Liver (tissue), 3 donors: ENCODE measurements at regions not wholly inside any gene's neighbourhood (a gene's known extent, or its start where the extent isn't known, plus 50 kb on each side); places are given as distances from the start of the nearest gene placed in this dataset.

Experiments
- ATF3 ChIP-seq: IDR thresholded peaks from 2 replicates; pipeline ENCODE4 v1.6.1; 2016; ENCODE audit warnings: antibody characterized with exemption
- EGR1 ChIP-seq, 2 donors: IDR thresholded peaks; 2 replicates each; pipeline ENCODE4 v1.6.1; 2016 to 2018; ENCODE audit warnings: antibody characterized with exemption in 2 of 2, low read depth in 2 of 2
- GABPA ChIP-seq, 2 donors: IDR thresholded peaks in 1 of 2; conservative IDR thresholded peaks in 1 of 2; 2 replicates each; pipeline ENCODE4 v1.6.1; 2016; ENCODE audit warnings: antibody characterized with exemption in 2 of 2, mild to moderate bottlenecking in 1 of 2, moderate library complexity in 1 of 2
- RAD21 ChIP-seq, 2 donors: IDR thresholded peaks; 2 replicates each; pipeline ENCODE4 v1.6.1; 2016; ENCODE audit warnings: antibody characterized with exemption in 2 of 2, mild to moderate bottlenecking in 2 of 2
- SP1 ChIP-seq: IDR thresholded peaks from 2 replicates; pipeline ENCODE4 v1.6.1; 2018; ENCODE audit warnings: antibody characterized with exemption, mild to moderate bottlenecking
- ZBTB33 ChIP-seq: IDR thresholded peaks from 2 replicates; pipeline ENCODE4 v1.6.1; 2016; ENCODE audit warnings: antibody characterized with exemption
- TF ChIP-seq, protein P1 (sequence below): fragments of 150-350 bp; IDR thresholded peaks from 2 replicates; pipeline ENCODE4 v1.5.1; 2017; ENCODE audit warnings: improper control_type of control experiment, low read depth, low read length; ENCODE audit not compliant: missing input control
- TF ChIP-seq, protein P2 (sequence below): IDR thresholded peaks from 2 replicates; pipeline ENCODE4 v1.6.1; 2016; ENCODE audit warnings: antibody characterized with exemption, mild to moderate bottlenecking
- TF ChIP-seq, protein P3 (sequence below): IDR thresholded peaks from 2 replicates; pipeline ENCODE4 v1.6.1; 2016; ENCODE audit warnings: antibody characterized with exemption
- donor health status: healthy.
- donor health status: healthy.

GRCh38 chr10:132483394-132483793, 54.2 kb upstream of the INPP5A start:
- TF ChIP-seq, protein P1, sequence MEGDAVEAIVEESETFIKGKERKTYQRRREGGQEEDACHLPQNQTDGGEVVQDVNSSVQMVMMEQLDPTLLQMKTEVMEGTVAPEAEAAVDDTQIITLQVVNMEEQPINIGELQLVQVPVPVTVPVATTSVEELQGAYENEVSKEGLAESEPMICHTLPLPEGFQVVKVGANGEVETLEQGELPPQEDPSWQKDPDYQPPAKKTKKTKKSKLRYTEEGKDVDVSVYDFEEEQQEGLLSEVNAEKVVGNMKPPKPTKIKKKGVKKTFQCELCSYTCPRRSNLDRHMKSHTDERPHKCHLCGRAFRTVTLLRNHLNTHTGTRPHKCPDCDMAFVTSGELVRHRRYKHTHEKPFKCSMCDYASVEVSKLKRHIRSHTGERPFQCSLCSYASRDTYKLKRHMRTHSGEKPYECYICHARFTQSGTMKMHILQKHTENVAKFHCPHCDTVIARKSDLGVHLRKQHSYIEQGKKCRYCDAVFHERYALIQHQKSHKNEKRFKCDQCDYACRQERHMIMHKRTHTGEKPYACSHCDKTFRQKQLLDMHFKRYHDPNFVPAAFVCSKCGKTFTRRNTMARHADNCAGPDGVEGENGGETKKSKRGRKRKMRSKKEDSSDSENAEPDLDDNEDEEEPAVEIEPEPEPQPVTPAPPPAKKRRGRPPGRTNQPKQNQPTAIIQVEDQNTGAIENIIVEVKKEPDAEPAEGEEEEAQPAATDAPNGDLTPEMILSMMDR: no peak
- TF ChIP-seq RAD21 (IDR thresholded peaks at IDR 0.05) (no peak), ATF3 (no peak), ZBTB33 (no peak), SP1 (no peak), GABPA (IDR thresholded peaks at IDR 0.05 in 1 of 2, conservative IDR thresholded peaks at IDR 0.05 in 1 of 2) (no peak), EGR1 (IDR thresholded peaks at IDR 0.05; ENCODE audit: low read depth in 2 of 2) (no peak)
- TF ChIP-seq, protein P2, sequence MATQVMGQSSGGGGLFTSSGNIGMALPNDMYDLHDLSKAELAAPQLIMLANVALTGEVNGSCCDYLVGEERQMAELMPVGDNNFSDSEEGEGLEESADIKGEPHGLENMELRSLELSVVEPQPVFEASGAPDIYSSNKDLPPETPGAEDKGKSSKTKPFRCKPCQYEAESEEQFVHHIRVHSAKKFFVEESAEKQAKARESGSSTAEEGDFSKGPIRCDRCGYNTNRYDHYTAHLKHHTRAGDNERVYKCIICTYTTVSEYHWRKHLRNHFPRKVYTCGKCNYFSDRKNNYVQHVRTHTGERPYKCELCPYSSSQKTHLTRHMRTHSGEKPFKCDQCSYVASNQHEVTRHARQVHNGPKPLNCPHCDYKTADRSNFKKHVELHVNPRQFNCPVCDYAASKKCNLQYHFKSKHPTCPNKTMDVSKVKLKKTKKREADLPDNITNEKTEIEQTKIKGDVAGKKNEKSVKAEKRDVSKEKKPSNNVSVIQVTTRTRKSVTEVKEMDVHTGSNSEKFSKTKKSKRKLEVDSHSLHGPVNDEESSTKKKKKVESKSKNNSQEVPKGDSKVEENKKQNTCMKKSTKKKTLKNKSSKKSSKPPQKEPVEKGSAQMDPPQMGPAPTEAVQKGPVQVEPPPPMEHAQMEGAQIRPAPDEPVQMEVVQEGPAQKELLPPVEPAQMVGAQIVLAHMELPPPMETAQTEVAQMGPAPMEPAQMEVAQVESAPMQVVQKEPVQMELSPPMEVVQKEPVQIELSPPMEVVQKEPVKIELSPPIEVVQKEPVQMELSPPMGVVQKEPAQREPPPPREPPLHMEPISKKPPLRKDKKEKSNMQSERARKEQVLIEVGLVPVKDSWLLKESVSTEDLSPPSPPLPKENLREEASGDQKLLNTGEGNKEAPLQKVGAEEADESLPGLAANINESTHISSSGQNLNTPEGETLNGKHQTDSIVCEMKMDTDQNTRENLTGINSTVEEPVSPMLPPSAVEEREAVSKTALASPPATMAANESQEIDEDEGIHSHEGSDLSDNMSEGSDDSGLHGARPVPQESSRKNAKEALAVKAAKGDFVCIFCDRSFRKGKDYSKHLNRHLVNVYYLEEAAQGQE: no peak
- TF ChIP-seq, protein P3, sequence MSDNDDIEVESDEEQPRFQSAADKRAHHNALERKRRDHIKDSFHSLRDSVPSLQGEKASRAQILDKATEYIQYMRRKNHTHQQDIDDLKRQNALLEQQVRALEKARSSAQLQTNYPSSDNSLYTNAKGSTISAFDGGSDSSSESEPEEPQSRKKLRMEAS: no peak
